GM19438 (cell line): ENCODE measurements at regions not wholly inside any gene's neighbourhood (a gene's known extent, or its start where the extent isn't known, plus 50 kb on each side); places are given as distances from the start of the nearest gene placed in this dataset.

Experiments used
- ATAC-seq: cut with Tn5 transposase; IDR thresholded peaks from one replicate; pipeline ENCODE4 v1.9.1; 2021; ENCODE audit warnings: low read depth; ENCODE audit not compliant: unreplicated experiment

DNA sequence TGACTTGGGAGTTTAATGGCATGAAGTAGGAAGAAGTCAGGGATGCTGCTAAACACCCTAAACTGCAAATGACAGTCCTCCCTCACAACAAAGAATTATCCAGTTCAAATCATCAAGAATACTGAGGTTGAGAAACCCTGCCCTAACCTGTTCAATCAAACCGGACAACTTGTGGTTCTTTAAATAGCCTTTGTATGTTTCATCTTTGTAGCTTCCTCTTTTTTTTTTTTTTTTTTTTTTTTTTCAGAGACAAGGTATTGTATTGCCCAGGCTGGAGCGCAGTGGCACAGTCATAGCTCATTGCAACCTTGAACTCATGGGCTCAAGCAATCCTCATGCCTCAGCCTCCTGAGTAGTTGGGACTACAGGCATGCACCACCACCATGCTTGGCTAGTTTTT, 52.5 kb upstream of the TTC29 start:
- ATAC-seq, result no peak

GRCh38 chr4:147003956-147004809, 58.5 kb upstream of the TTC29 start:
- ATAC-seq, result no peak

- no peak for ATAC-seq
Observed at GRCh38 chr4:147006229-147006628, 60.6 kb upstream of the TTC29 start.

DNA sequence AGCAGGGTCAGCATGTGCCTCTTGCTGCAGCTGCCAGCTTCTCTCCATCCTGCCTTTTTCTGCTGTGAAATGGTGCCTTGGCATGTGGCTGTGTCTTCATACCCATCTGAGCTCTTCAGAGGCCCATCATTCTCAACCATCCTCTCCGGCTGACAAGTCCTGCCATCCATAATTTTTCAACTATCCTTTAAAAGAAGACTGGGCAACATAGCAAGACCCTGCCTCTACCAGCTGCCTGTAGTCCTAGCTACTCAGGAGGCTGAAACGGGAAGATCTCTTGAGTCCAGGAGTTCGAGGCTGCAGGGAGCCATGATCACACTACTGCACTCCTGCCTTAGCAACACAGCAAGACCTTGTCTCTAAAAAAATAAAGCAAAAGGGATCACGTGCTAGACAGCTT, 64.2 kb upstream of the TTC29 start:
- no peak for ATAC-seq

GRCh38 chr4:147011411-147011810, 65.7 kb upstream of the TTC29 start:
- no peak for ATAC-seq

DNA sequence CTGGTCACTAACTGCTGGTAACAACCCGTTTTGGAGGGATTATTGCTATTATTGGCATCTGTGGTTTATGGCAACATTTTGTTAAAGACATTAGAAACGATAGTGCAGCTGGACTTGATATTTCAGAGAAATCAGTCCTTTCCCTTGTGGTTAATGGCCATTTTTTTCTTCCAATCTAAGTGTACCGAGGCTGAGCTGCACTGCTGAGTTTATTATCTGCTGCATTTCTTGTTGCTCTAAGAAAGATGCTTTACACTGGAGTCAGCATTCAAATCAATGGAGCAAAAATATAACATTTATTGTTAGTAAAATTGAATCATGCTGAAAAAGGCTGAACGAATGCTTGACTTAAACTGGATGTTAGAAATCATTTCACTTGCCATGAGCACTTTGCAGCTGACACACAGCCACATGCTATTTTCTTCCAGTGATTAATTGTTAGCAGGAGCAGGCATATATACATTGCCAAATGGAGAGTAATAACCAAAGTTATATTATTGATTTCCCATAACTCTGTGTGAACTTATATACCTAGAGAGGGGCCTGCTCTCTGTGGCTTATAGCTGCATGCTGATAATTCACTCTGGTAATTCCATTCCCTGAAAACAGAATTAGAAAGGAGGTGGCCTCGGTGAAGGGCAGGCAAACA, 66.5 kb upstream of the TTC29 start:
- ATAC-seq, result no peak

DNA sequence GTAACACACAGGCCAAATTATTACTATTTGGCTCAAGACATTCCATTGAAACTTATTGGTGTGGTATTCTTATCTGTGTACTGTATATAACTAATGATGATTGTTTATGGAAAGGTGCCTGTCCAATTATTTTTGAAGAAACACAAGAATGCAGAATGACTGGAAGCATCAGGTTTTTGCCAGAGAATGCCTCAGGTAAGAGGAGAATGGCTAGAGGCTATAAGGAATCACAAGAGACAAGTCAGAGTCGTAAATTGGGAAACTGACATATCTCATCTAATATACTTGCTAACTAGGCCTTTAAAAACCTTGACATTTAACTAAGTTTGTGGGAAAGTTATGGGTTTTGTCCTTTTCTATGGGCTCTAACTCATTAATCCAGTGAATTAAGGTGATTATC, 69.3 kb upstream of the TTC29 start:
- ATAC-seq, result no peak

- ATAC-seq, result no peak
Observed at GRCh38 chr4:147015491-147015890, 69.8 kb upstream of the TTC29 start.

GRCh38 chr4:147017081-147017480, 71.4 kb upstream of the TTC29 start:
- ATAC-seq, result no peak

- ATAC-seq, result peak; percentile 80
Observed at GRCh38 chr4:147019091-147019490, 73.4 kb upstream of the TTC29 start.

DNA sequence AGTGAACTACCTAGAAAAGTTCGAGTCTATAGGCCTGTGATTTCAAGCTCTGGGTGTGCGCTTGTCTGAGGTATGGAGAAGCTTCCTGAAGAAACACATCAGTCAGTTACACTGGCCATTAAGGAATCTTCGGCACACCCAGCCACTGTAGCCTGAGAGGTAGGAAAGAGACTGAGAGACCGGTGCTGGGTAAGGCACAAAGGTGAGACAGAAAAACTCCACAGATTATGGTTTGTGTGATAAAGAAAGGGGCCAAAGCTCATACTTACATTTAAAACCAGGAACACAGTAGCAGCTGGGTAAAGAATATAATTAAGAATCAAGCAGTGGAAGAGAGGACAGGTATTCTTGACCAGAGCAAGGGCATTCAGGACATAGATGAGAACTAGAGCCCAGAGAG, 74.8 kb upstream of the TTC29 start:
- no peak for ATAC-seq

DNA sequence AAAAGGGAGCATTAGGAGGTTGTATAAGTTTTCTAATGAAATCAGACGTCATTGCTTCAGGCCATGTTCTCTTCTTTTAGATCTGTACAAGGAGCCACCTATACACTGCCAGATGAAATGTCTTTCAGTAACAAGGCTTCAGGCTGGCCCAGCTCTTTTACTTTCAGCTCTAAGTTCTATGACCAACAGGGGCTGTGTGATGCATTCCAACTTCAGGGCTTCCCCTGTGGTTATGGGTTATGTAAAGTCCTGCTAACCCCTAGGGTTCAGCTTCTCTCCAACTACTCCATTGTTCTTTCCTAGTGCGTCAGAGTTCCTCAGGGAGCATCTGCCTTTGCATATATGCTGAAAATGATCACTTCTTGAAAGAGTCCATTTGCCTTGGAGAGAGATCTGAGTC, 79.4 kb upstream of the TTC29 start:
- no peak for ATAC-seq

DNA sequence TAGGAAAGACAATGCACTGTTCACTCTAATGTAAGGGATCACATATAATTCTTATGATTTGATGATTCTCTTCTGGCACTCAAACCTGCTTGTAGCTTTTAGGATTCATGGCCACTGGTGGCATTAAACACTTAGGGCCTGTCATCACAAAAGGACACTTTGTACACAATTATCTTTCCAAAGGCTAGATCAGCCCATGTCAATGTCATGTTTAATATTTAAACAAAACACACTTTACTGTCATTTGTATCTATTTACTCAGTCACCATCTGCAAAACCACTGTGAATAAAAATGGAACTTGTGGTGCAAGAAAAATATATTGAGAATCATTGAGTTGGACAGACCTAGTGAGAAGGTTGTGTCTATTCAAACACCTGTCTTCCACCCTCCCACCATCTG, 83.6 kb upstream of the TTC29 start:
- no peak for ATAC-seq

DNA sequence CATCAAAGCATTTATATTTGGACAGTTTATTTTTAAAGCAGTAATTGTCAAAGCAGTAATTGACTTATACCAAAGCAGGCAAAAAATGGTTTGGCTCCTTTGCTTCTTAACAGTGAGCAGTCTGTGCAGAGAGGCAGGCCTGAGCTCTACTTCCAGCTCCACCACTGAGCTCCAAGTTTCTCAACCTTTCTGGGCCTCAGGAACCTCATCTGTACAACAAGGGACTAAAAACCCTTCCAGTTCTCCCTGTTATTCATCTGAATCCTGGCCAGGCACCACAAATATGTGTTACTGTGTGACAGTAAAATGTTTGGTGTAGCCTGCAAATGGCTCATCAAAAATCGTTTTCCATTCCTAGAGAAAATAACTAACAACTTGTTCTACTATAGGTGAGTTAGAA, 88.7 kb upstream of the TTC29 start:
- ATAC-seq, result no peak

GRCh38 chr4:147037069-147037468, 91.4 kb upstream of the TTC29 start:
- no peak for ATAC-seq

DNA sequence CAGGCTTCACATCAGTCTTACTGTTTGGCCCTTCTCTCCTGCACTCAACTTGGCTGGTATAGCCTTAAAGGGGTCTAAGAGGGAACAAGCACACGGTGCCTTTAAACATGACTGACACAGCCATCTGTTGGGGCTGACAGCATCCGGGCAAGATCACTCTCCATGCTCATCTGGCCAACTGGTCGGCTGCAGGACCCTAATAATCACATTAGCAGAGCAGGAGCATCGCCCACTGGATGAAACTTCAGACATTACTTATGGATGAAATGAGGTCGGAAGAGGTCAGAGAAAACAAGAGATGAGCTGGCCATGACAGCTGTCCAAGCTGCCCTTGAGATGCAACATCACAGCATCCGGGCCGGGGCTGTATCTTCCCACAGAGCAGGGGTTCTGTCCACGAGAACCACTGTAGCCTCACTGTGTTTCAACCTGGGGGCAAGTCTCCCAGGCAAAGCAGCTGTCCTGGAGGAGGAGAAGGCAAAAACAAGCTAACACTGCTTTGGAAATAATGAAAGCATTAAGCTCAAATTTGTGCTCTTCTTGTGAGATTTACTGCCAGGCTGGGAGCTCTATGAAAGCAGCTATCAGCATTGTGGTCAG, 94.4 kb upstream of the TTC29 start:
- ATAC-seq, result no peak

- no peak for ATAC-seq
Observed at GRCh38 chr4:147040874-147041273, 95.2 kb upstream of the TTC29 start.

DNA sequence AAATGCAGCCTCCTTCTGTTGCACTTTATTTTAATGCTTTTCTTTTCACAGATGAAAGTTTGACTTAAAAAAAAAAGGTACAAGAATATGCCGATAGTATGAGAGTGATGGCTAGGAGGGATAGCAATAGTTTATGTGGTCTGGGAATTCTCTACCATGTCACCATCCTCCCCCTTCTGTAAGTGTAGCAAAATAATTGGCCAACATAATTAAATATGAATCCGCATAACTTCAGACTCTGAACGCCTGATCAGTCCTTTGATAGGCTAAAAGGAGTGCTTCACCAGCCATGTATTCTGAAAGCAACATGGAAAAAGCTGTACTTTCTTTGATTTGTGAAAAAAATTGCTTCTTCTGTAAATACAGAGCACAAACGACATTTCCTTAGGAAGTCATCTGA, 95.7 kb upstream of the TTC29 start:
- ATAC-seq, result no peak

DNA sequence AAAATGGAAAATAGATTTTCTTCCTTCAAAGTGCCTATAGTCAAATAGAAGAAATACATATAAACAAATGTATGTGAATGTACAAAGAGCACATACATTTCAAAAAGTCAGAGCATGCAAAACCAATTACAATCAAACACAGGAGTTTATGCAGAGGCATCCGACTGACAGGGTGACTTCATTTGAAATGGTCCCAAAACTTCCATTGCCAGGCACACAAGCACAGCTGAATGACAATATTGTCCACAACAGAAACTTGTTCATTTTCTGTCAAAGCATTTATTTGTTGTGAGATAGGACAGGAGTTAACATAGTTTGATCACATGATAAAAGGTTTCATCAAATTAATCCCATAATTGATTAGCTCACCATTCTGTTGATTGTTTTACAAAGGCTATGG, 96.4 kb upstream of the TTC29 start:
- ATAC-seq, result no peak

- ATAC-seq, result no peak
Observed at GRCh38 chr4:147044241-147044640, 98.6 kb upstream of the TTC29 start.

DNA sequence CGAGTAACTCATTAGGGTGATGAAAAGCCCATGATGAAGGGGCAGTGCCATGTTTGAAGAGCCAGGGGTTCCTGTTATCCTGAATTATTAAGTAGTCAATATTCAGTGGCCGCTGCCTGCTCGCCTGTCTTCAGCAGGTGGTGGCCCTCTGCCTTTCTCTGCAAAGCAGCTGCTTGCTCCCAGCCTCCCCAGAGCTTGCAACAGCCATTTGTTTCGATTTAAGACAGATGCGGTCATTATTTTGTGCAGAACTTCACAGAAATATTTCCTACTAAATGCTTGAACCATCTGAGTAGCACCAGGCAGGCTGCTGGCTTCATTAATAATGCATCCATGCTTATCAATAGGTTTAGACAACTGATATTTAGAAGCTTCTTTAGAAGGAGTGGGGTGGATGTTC, 104.3 kb upstream of the TTC29 start:
- ATAC-seq, result no peak

DNA sequence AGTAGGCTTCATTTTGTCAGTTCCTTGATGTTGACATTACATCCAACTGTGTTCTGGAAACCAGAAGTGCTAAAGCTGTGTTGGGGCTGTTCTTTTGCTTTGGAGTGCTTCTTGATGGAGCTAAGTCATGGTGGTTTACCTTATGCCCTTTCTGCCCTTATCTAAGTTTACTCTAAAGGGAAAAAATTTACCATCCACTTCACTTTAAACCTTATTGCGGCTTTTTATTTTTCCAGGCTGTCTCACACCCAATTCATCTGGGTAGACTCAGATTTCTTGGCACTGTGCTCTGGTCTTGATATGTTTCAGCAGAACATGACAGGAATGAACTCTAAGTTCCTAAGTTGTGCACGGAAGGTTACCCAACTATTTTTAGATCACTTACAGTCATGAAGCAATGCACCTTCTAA, 104.7 kb upstream of the TTC29 start:
- ATAC-seq, result no peak
